ENCODE measurements at regions not wholly inside any gene's neighbourhood (a gene's known extent, or its start where the extent isn't known, plus 50 kb on each side); places are given as distances from the start of the nearest gene placed in this dataset.

DNA sequence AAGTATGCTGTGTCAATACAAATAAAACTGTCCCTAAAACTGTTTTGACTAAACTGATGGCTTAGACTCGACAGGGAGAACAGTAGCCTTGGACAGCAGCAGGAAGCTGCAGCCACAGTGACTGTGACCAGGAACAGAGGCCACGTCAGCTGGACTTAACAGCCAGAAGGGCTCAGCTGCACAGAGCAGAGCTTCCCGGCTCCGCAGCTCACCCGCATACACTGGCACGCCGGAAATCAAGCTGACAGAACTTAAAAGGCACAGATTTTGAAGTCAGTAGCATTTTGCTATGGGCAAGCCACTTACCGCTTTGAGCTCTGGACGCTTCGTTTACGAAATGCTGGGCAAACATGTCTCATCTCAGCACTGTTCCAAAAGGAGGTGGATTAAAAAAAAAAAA is 769.7 kb upstream of the AUTS2 start:
- TF ChIP-seq, protein P1, sequence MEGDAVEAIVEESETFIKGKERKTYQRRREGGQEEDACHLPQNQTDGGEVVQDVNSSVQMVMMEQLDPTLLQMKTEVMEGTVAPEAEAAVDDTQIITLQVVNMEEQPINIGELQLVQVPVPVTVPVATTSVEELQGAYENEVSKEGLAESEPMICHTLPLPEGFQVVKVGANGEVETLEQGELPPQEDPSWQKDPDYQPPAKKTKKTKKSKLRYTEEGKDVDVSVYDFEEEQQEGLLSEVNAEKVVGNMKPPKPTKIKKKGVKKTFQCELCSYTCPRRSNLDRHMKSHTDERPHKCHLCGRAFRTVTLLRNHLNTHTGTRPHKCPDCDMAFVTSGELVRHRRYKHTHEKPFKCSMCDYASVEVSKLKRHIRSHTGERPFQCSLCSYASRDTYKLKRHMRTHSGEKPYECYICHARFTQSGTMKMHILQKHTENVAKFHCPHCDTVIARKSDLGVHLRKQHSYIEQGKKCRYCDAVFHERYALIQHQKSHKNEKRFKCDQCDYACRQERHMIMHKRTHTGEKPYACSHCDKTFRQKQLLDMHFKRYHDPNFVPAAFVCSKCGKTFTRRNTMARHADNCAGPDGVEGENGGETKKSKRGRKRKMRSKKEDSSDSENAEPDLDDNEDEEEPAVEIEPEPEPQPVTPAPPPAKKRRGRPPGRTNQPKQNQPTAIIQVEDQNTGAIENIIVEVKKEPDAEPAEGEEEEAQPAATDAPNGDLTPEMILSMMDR (IDR thresholded peaks at IDR 0.05): no peak
- TF ChIP-seq EP300 (IDR thresholded peaks at IDR 0.05): no peak
- TF ChIP-seq POLR2AphosphoS5 (IDR thresholded peaks at IDR 0.05): no peak
- no peak for TF ChIP-seq POLR2A (IDR thresholded peaks at IDR 0.05)
